IMR-90 (cell line): ENCODE measurements at regions not wholly inside any gene's neighbourhood (a gene's known extent, or its start where the extent isn't known, plus 50 kb on each side); places are given as distances from the start of the nearest gene placed in this dataset.

Experiments
- ATAC-seq: fragments of 200-7000 bp; cut with Tn5 transposase; 2 replicates; pipeline ENCODE4 v1.9.1; 2020; ENCODE audit warnings: low read depth, mild to moderate bottlenecking, moderate library complexity
- BruUV-seq: library from RNA; stranded (reverse); fragments of 400-500 nt; replicated peaks from 2 replicates; lab custom pipeline; 2021; lab: Mats Ljungman, UMichigan
- CTCF ChIA-PET: fragments of 300-600 bp; formaldehyde crosslinking; extraction: SDS; loops from one replicate; lab custom pipeline; 2021; ENCODE audit warnings: antibody characterized with exemption; lab: Yijun Ruan, JAX
- POLR2A ChIA-PET: fragments of 300-600 bp; sonication (Branson Sonifier 250); formaldehyde crosslinking; loops from one replicate; lab custom pipeline; 2022; ENCODE audit warnings: antibody characterized with exemption; ENCODE audit not compliant: unreplicated experiment; lab: Charles Lee
- DNase-seq: peaks from one replicate; pipeline ENCODE4 v3.0.0; 2013
- H2AFZ ChIP-seq: replicated peaks from 2 replicates; pipeline ENCODE3; 2013; ENCODE audit warnings: low read length, mild to moderate bottlenecking; ENCODE audit not compliant: poor library complexity
- H2AK5ac ChIP-seq: 2 replicates; pipeline ENCODE4 v1.6.1; 2013; ENCODE audit warnings: low read depth, low read length, inconsistent platforms
- H2AK9ac ChIP-seq: replicated peaks from 2 replicates; pipeline ENCODE3; 2013; ENCODE audit warnings: mild to moderate bottlenecking, low read depth, low read length, moderate library complexity; ENCODE audit not compliant: poor library complexity
- H2BK120ac ChIP-seq: 2 replicates; pipeline ENCODE4 v1.6.1; 2013; ENCODE audit warnings: low read depth, low read length, inconsistent platforms
- H2BK15ac ChIP-seq: 3 replicates; pipeline ENCODE4 v1.6.1; 2013; ENCODE audit warnings: low read depth, low read length, inconsistent platforms
- H2BK20ac ChIP-seq: 2 replicates; pipeline ENCODE4 v1.6.1; 2013; ENCODE audit warnings: low read depth, mild to moderate bottlenecking, inconsistent platforms, low read length, moderate library complexity
- H2BK5ac ChIP-seq: 2 replicates; pipeline ENCODE4 v1.6.1; 2013; ENCODE audit warnings: mild to moderate bottlenecking, low read depth, low read length, inconsistent platforms; ENCODE audit not compliant: poor library complexity, severe bottlenecking
- H3K14ac ChIP-seq: replicated peaks from 2 replicates; pipeline ENCODE4 v1.6.1; 2013; ENCODE audit warnings: low read depth, low read length, inconsistent platforms
- H3K18ac ChIP-seq: 2 replicates; pipeline ENCODE4 v1.6.1; 2013; ENCODE audit warnings: low read depth, low read length, control low read depth
- H3K23ac ChIP-seq: 2 replicates; pipeline ENCODE4 v1.6.1; 2013; ENCODE audit warnings: low read depth, low read length, inconsistent platforms
- H3K27ac ChIP-seq: 2 replicates; pipeline ENCODE4 v1.5.1; 2013; ENCODE audit warnings: mild to moderate bottlenecking, control low read depth, low read length; ENCODE audit not compliant: insufficient read depth
- H3K27me3 ChIP-seq: 2 replicates; pipeline ENCODE4 v1.6.1; 2013; ENCODE audit warnings: low read length; ENCODE audit not compliant: control insufficient read depth, insufficient read depth
- H3K36me3 ChIP-seq: 2 replicates; pipeline ENCODE4 v1.6.1; 2013; ENCODE audit warnings: low read length, mixed read lengths; ENCODE audit not compliant: control insufficient read depth, insufficient read depth
- H3K4ac ChIP-seq: 2 replicates; pipeline ENCODE4 v1.6.1; 2013; ENCODE audit warnings: low read depth, low read length, inconsistent platforms
- H3K4me1 ChIP-seq: 2 replicates; pipeline ENCODE4 v1.6.1; 2013; ENCODE audit warnings: low read length, mixed read lengths; ENCODE audit not compliant: control insufficient read depth, insufficient read depth
- H3K4me2 ChIP-seq: 2 replicates; pipeline ENCODE4 v1.6.1; 2013; ENCODE audit warnings: low read depth, mild to moderate bottlenecking, control low read depth, low read length, moderate library complexity
- H3K4me3 ChIP-seq: 2 replicates; pipeline ENCODE4 v1.5.1; 2013; ENCODE audit warnings: low read depth, mild to moderate bottlenecking, control low read depth, low read length, moderate library complexity; ENCODE audit not compliant: insufficient read depth
- H3K56ac ChIP-seq: 2 replicates; pipeline ENCODE4 v1.6.1; 2013; ENCODE audit warnings: low read length, inconsistent platforms; ENCODE audit not compliant: insufficient read depth; ENCODE audit errors: extremely low read depth
- H3K79me1 ChIP-seq, 2 experiments: 2 replicates each; pipeline ENCODE4 v1.6.1; 2013; ENCODE audit warnings: low read length in 2 of 2, inconsistent platforms in 1 of 2, low read depth in 1 of 2
- H3K9ac ChIP-seq: 2 replicates; pipeline ENCODE4 v1.6.1; 2013; ENCODE audit warnings: low read depth, low read length, control low read depth
- H3K9me1 ChIP-seq: 2 replicates; pipeline ENCODE4 v1.6.1; 2013; ENCODE audit warnings: low read length, inconsistent platforms; ENCODE audit not compliant: insufficient read depth
- H3K9me3 ChIP-seq: 2 replicates; pipeline ENCODE4 v1.6.1; 2013; ENCODE audit warnings: low read length; ENCODE audit not compliant: control insufficient read depth, insufficient read depth
- H4K20me1 ChIP-seq: 2 replicates; pipeline ENCODE4 v1.6.1; 2013; ENCODE audit warnings: low read length, inconsistent platforms; ENCODE audit not compliant: insufficient read depth
- H4K5ac ChIP-seq: 2 replicates; pipeline ENCODE4 v1.6.1; 2013; ENCODE audit warnings: mild to moderate bottlenecking, low read depth, low read length, control low read depth
- H4K8ac ChIP-seq, 2 experiments: 2 replicates each; pipeline ENCODE4 v1.6.1; 2013; ENCODE audit warnings: low read depth in 2 of 2, low read length in 2 of 2, control low read depth in 1 of 2, inconsistent platforms in 1 of 2
- H4K91ac ChIP-seq: 2 replicates; pipeline ENCODE4 v1.6.1; 2013; ENCODE audit warnings: low read depth, low read length, inconsistent platforms; ENCODE audit not compliant: insufficient read depth
- CTCF ChIP-seq: conservative IDR thresholded peaks from 2 replicates; pipeline ENCODE4 v1.5.1; 2012; ENCODE audit warnings: mild to moderate bottlenecking, low read depth, low read length, improper control_type of control experiment
- MAZ ChIP-seq: IDR thresholded peaks from 2 replicates; pipeline ENCODE4 v1.6.1; 2012; ENCODE audit warnings: low read depth, mild to moderate bottlenecking, low read length, improper control_type of control experiment, moderate library complexity, borderline replicate concordance
- RAD21 ChIP-seq: IDR thresholded peaks from 2 replicates; pipeline ENCODE4 v1.6.1; 2012; ENCODE audit warnings: low read length, improper control_type of control experiment
- RFX5 ChIP-seq: IDR thresholded peaks from 2 replicates; pipeline ENCODE4 v1.8.0; 2012; ENCODE audit warnings: low read depth, mild to moderate bottlenecking, low read length, moderate library complexity
- SMC3 ChIP-seq: fragments of 150-350 bp; IDR thresholded peaks from 2 replicates; pipeline ENCODE4 v1.6.1; 2016; ENCODE audit warnings: low read depth, mild to moderate bottlenecking, antibody characterized with exemption, low read length, moderate library complexity
- WGBS, 2 experiments: methylation state at CpG; one replicate each; pipeline versions ENCODE4 v1.1.5 to v1.1.7; 2013; ENCODE audit warnings: missing lambda C conversion rate in 2 of 2; ENCODE audit not compliant: insufficient read length in 1 of 2; ENCODE audit errors: extremely low coverage in 2 of 2; 5-methylcytosine and 5-hydroxymethylcytosine counted together
- dilution Hi-C: fragments of 300-500 bp; cut with HindIII; formaldehyde crosslinking; loops from one replicate; pipeline ENCODE4 v1.14.3; 2018; ENCODE audit warnings: low sequenced_read_pairs; ENCODE audit not compliant: unreplicated experiment
- in situ Hi-C: fragments of 300-500 bp; cut with MboI; formaldehyde crosslinking; loops from 3 replicates; pipeline ENCODE4 v1.14.3; 2019; ENCODE audit warnings: low sequenced_read_pairs, inconsistent platforms, mixed read lengths
- intact Hi-C: fragments of 100-400 bp; cut with micrococcal nuclease; formaldehyde crosslinking; loops from 2 replicates; pipeline ENCODE4 v1.10.0; 2022

- in situ Hi-C loops = no loop called here
- peak overlapping the region; percentile 96 for H3K4ac ChIP-seq
- H2BK15ac ChIP-seq = peak overlapping the region; percentile 87; the same call in 2 of the 3 replicates
- H3K4me1 ChIP-seq = peaks cover 41% of the 10 kb centered on the region
- peak overlapping the region; percentile 41 to 87 for H4K8ac ChIP-seq
- no TSS peak for BruUV-seq
- peak overlapping the region; percentile 53 for H3K9ac ChIP-seq
- peak overlapping the region; percentile 85 for H4K5ac ChIP-seq
- peak overlapping the region; percentile 55 for H3K18ac ChIP-seq
- no peaks in the 10 kb centered on the region for H3K9me3 ChIP-seq
- H4K20me1 ChIP-seq = no peaks in the 10 kb centered on the region
- H3K9me1 ChIP-seq = peaks cover 17% of the 10 kb centered on the region
- ChIA-PET CTCF (interaction anchor here (1.6 to 2.0 kb wide), 3 partner anchors 41 to 117 kb away, joined by 5 to 7 read pairs (median 6); no protein-coding TSS in a partner anchor), POLR2A (interaction anchor here (1.1 kb wide), 1 partner anchor 85 kb away, joined by 5 read pairs; no protein-coding TSS in a partner anchor)
- H2BK5ac ChIP-seq = peak overlapping the region; percentile 78
- no peak for ATAC-seq
- no peaks in the 10 kb centered on the region for H3K27me3 ChIP-seq
- intact Hi-C loops = no loop called here
- H3K4me2 ChIP-seq = no peak overlapping the region
- H3K4me3 ChIP-seq = no peak overlapping the region
- peak overlapping the region; percentile 19 for H2AFZ ChIP-seq
- dilution Hi-C loops = no loop called here
- WGBS, 2 experiments = no CpG with 5 or more reads among the region's 5 CpGs
- H2AK5ac ChIP-seq = peak overlapping the region; percentile 92
- no peak for DNase-seq
- H2AK9ac ChIP-seq = peak overlapping the region; percentile 48
- H3K14ac ChIP-seq = peak overlapping the region; percentile 91
- H4K91ac ChIP-seq = peak overlapping the region; percentile 59
- peak overlapping the region; percentile 91 for H2BK20ac ChIP-seq
- H3K56ac ChIP-seq = no peak overlapping the region; the same call in 1 of the 2 replicates
- no peak for TF ChIP-seq RAD21
- TF ChIP-seq SMC3 = no peak
- TF ChIP-seq RFX5 = no peak
- TF ChIP-seq CTCF = no peak
- TF ChIP-seq MAZ = no peak
- peak overlapping the region; percentile 76 for H3K23ac ChIP-seq
- H3K36me3 ChIP-seq = no peaks in the 10 kb centered on the region
- peak overlapping the region; percentile 91; the same call in 1 of the 2 replicates for H3K27ac ChIP-seq
- H3K79me1 ChIP-seq = peaks cover 3 to 31% of the 10 kb centered on the region in 2 experiments; a peak in 2 of 4 replicates
- H2BK120ac ChIP-seq = peak overlapping the region; percentile 94
These were observed 73.9 kb downstream of the IRF2BPL start for GRCh38 chr14:76954394-76955190.
